Lower leg skin (tissue), 4 donors: ENCODE measurements at regions not wholly inside any gene's neighbourhood (a gene's known extent, or its start where the extent isn't known, plus 50 kb on each side); places are given as distances from the start of the nearest gene placed in this dataset.

Source experiments
- DNase-seq, 2 donors: peaks; one replicate each; pipeline ENCODE4 v3.0.0-alpha.2; 2019; ENCODE audit warnings: low spot score in 2 of 2
- H3K4me3 ChIP-seq: fragments of 200-600 bp; sonication (generic); 2 replicates; pipeline ENCODE4 v1.5.1; 2017; ENCODE audit warnings: mild to moderate bottlenecking, low read depth; ENCODE audit not compliant: poor library complexity, severe bottlenecking
- POLR2A ChIP-seq, 2 donors: fragments of 450-650 bp; IDR thresholded peaks; one replicate each; pipeline ENCODE4 v1.6.1; 2016 to 2017; ENCODE audit warnings: antibody characterized with exemption in 2 of 2, mild to moderate bottlenecking in 1 of 2, moderate library complexity in 1 of 2
- WGBS, 2 donors: methylation state at CpG; one replicate each; pipeline ENCODE4 v1.1.5; 2018; 5-methylcytosine and 5-hydroxymethylcytosine counted together
- intact Hi-C: fragments of 100-400 bp; cut with DNase I; formaldehyde crosslinking; loops from one replicate; pipeline ENCODE4 v1.15.0; 2023; ENCODE audit warnings: low total_unique reads
- TF ChIP-seq, protein P1 (sequence below), 3 donors: fragments of 450-650 bp; IDR thresholded peaks; one replicate each; pipeline ENCODE4 v1.5.1; 2016; ENCODE audit warnings: antibody characterized with exemption in 3 of 3, mild to moderate bottlenecking in 3 of 3, moderate library complexity in 2 of 3

DNA sequence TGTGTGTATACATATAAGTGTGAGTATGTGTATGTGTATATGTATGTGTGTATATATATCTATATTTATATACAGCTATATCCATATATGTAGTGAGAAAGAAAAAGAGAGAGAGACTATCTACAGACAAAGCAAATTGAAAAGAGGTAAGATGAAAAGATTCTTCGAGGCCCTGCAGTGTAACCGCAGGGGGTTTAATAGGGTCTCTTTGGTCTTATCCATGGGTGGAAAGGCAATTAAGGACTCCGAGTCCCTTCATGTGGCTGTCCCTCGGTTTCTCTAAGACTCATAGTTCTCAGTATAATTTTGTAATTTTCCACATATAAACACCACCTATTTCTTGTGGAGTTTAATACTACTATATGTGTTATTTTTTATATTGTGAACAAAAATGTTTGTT lies 50.6 kb upstream of the JAZF1 start:
- 91 to 93% methylated on average over 4 of the region's 4 CpGs for WGBS, 2 donors
- TF ChIP-seq, protein P1, sequence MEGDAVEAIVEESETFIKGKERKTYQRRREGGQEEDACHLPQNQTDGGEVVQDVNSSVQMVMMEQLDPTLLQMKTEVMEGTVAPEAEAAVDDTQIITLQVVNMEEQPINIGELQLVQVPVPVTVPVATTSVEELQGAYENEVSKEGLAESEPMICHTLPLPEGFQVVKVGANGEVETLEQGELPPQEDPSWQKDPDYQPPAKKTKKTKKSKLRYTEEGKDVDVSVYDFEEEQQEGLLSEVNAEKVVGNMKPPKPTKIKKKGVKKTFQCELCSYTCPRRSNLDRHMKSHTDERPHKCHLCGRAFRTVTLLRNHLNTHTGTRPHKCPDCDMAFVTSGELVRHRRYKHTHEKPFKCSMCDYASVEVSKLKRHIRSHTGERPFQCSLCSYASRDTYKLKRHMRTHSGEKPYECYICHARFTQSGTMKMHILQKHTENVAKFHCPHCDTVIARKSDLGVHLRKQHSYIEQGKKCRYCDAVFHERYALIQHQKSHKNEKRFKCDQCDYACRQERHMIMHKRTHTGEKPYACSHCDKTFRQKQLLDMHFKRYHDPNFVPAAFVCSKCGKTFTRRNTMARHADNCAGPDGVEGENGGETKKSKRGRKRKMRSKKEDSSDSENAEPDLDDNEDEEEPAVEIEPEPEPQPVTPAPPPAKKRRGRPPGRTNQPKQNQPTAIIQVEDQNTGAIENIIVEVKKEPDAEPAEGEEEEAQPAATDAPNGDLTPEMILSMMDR (IDR thresholded peaks at IDR 0.05), result no peak
- TF ChIP-seq POLR2A (IDR thresholded peaks at IDR 0.05), result no peak
- intact Hi-C loops, result loop anchor here (5.0 kb wide), 1 partner anchor 109 kb away; no protein-coding TSS in a partner anchor
- DNase-seq, result no peak
- no peak overlapping the region for H3K4me3 ChIP-seq

DNA sequence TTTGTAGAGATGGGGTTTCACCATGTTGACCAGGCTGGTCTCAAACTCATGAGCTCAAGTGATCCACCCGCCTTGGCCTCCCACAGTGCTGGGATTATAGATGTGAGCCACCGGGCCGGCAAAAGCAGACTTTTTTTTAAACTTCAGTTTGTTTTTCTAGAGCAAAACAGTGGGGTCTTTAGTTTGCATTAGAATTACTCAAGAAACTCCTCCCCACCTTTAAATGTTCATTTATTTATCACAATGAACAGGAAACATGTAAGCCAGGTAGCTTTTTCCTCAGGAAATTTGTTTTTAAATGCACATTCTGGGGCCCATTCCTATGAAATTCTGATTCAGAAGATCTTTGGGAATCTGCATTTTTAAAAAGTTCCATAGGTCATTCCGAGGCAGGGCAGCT lies 56.0 kb upstream of the JAZF1 start:
- intact Hi-C loops, result no loop called here
- H3K4me3 ChIP-seq, result no peak overlapping the region
- TF ChIP-seq POLR2A (IDR thresholded peaks at IDR 0.05), result no peak
- TF ChIP-seq, protein P1 (IDR thresholded peaks at IDR 0.05), result no peak
- DNase-seq, result no peak
- 91 to 96% methylated on average over 4 of the region's 4 CpGs for WGBS, 2 donors

DNA sequence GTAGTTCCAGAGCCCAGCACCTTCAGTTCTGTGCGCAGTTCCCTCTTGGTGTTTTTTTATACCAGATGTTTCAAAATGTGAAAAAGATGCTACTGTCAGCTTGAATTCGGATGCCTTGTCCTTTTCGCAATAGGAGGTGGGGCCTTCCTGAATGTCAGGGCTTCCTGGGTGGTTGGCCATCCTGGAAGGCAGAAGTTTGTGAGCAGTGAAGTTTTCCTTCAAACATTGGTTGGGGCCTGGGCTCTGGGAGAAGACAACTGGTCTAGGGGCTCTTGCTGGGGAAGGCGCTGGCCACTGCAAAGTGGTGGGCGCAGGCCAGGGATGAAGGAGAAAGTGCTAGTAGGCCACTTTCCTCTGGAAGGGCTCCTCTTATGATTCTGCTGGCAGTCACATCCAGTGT lies 56.8 kb upstream of the JAZF1 start:
- TF ChIP-seq, protein P1 (IDR thresholded peaks at IDR 0.05), result no peak
- no peak for TF ChIP-seq POLR2A (IDR thresholded peaks at IDR 0.05)
- 70 to 83% methylated on average over 5 of the region's 5 CpGs for WGBS, 2 donors
- intact Hi-C loops, result no loop called here
- peak in 1 of 2 donors; percentile 16 for DNase-seq
- H3K4me3 ChIP-seq, result no peak overlapping the region

DNA sequence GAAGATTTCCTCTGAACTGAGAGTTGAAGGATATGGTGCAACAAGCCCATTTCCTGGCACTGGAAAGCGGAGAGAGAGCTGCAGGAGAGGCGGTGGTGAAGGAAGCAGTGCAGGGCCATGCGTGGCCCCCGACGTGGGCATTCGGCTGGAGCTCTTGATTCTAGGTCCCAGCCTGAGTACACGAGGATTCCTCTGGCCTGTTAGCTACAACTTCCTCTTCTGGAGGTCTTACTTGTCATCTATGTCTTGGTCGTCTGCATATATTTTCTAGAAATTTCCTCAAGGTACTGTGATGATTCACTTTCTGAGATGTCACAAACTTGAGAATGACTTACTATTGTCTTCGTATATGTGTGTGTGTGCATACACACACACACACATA lies 59.2 kb upstream of the JAZF1 start:
- intact Hi-C loops, result no loop called here
- TF ChIP-seq POLR2A (IDR thresholded peaks at IDR 0.05), result no peak
- TF ChIP-seq, protein P1 (IDR thresholded peaks at IDR 0.05), result no peak
- WGBS, 2 donors, result 79 to 81% methylated on average over 9 of the region's 9 CpGs
- DNase-seq, result no peak
- H3K4me3 ChIP-seq, result no peak overlapping the region

DNA sequence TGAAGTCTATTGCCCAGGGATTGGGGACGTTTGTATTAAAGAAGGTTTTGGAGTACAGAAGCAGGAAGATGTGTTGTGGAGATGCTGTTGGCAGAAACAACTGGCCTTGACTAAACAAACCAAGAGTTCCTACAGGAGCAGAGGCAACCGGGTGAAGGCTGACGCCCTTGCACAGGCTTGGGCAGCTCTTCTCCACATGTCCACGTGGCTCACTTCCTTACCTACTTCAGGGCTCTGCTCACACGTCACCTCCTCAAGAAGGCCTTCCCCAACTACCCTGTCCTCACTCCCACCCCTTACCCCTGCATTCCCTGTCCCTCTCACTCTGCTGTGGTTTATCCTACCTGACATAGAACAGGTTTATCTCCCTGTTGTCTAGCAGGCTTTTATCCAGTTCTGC lies 59.9 kb upstream of the JAZF1 start:
- DNase-seq, result no peak
- WGBS, 2 donors, result 85 to 94% methylated on average over 5 of the region's 5 CpGs
- intact Hi-C loops, result no loop called here
- TF ChIP-seq POLR2A (IDR thresholded peaks at IDR 0.05), result no peak
- TF ChIP-seq, protein P1 (IDR thresholded peaks at IDR 0.05), result no peak
- no peak overlapping the region for H3K4me3 ChIP-seq

DNA sequence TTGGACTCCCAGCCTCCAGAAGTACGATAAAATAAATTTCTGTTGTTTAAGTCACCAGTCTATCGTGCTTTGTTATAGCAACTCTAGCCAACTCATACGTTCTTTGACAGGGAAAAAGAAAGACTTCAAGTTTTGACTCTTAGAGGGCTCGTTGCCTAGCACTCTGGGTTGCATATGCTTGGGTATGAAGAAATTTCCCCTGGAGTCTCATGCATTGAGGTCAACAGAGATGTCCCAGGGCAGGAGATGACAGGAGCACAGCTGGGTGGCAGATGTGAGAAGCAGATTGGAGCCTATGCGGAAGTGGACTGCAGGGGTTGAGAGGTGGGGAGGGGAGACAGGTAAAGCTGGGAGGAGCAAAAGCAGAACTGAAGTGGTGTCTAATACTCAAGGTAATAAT lies 63.3 kb upstream of the JAZF1 start:
- TF ChIP-seq, protein P1 (IDR thresholded peaks at IDR 0.05), result no peak
- TF ChIP-seq POLR2A (IDR thresholded peaks at IDR 0.05), result no peak
- H3K4me3 ChIP-seq, result no peak overlapping the region
- intact Hi-C loops, result no loop called here
- WGBS, 2 donors, result 80 to 86% methylated on average over 5 of the region's 5 CpGs
- DNase-seq, result no peak
